Keratinocyte (primary cell): ENCODE measurements at regions not wholly inside any gene's neighbourhood (a gene's known extent, or its start where the extent isn't known, plus 50 kb on each side); places are given as distances from the start of the nearest gene placed in this dataset.

Source experiments
- CTCF ChIP-seq, 3 experiments: IDR thresholded peaks in 1 of 3; conservative IDR thresholded peaks in 1 of 3; optimal IDR thresholded peaks in 1 of 3; 2 replicates in 2 of 3; 3 replicates in 1 of 3; pipeline versions ENCODE3 to v1.5.1; 2011; ENCODE audit warnings: low read length in 3 of 3, mild to moderate bottlenecking in 3 of 3, moderate library complexity in 2 of 3, control low read depth in 1 of 3, inconsistent platforms in 1 of 3; ENCODE audit not compliant: insufficient read depth in 2 of 3; ENCODE audit errors: extremely low read depth in 1 of 3
- EZH2 ChIP-seq: IDR thresholded peaks from one replicate; pipeline ENCODE4 v1.6.1; 2012; ENCODE audit warnings: inconsistent platforms, mild to moderate bottlenecking, low read length, moderate library complexity

GRCh38 chr5:3266861-3267260 is 328.8 kb upstream of the IRX1 start:
- TF ChIP-seq CTCF (optimal IDR thresholded peaks at IDR 0.05 in 1 of 3, IDR thresholded peaks at IDR 0.05 in 1 of 3, conservative IDR thresholded peaks at IDR 0.05 in 1 of 3; ENCODE audit: extremely low read depth in 1 of 3, insufficient read depth in 2 of 3, low read length in 3 of 3) (no peak), EZH2 (no peak)
